Fibroblast of the aortic adventitia (primary cell): ENCODE measurements at regions not wholly inside any gene's neighbourhood (a gene's known extent, or its start where the extent isn't known, plus 50 kb on each side); places are given as distances from the start of the nearest gene placed in this dataset.

ENCODE experiments used
- DNase-seq: peaks from one replicate; pipeline ENCODE4 v3.0.0-alpha.2; 2010; ENCODE audit warnings: low read depth
- H3K4me3 ChIP-seq: 2 replicates; pipeline ENCODE4 v1.5.1; 2011; ENCODE audit warnings: low read depth, mild to moderate bottlenecking, control low read depth, low read length, moderate library complexity
- CTCF ChIP-seq: IDR thresholded peaks from 2 replicates; pipeline ENCODE4 v1.5.1; 2011; ENCODE audit warnings: mild to moderate bottlenecking, low read length, control low read depth, inconsistent platforms; ENCODE audit not compliant: insufficient read depth

DNA sequence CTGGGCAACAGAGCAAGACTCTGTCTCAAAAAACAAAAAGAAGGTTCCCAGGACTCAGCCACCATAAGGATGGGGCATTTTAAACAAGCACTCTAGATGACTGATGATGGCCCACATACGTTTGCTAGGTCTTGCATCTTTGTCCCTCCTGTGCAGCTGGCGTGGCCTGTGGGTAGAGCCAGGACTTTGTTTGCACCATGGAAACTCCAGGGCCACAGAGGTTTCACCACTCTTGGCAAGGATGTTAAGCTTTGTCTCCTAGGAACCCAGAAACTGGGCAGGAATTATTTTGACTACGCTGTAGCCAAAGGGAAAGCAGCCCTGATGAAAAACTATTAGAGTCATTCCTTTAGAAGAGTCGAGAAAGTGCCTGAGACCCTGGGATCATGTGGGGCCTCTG is 54.1 kb upstream of the CALM2 start:
- no peak for TF ChIP-seq CTCF
- DNase-seq = peak; percentile 89
- H3K4me3 ChIP-seq = no peak overlapping the region

DNA sequence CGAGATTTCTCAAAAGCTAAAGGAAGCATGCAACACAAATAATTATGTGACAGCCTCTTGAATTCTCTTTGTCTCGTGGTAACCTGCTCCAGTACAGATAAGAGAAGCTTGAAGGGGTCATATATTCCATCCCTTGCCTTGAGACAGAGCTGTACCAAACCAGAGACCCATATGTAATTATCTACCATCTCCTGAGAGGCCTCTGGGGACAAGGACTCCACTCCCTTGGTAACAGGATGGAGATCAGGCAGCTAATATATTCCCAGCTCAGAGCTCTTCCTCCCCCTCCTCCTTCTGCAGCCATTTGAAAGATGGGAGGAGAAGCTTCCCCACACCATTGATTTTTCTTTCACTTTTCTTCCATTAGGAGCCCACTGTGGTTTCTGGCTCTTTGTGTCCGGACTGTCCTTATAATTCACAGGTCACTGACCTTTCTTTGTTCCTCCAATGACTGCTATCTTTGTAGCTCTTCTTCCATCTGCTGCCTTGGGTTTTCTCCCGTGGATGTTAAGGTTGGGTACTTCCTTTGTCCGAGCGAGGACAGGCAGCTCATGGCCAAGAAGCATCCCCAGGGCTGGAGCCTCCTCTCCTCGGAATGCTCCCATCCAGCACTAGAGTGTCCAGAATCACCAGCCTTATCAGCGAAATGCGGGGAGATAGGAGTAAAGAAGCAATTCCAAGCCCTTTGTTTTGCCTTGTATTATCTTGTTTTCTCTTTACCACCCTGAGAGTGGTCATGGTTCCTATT is 51.4 kb upstream of the CALM2 start:
- no peak for TF ChIP-seq CTCF
- no peak for DNase-seq
- no peak overlapping the region for H3K4me3 ChIP-seq

- no peak overlapping the region for H3K4me3 ChIP-seq
- DNase-seq = no peak
- TF ChIP-seq CTCF = no peak
Observed at GRCh38 chr2:47226923-47227220, 50.6 kb upstream of the CALM2 start.

DNA sequence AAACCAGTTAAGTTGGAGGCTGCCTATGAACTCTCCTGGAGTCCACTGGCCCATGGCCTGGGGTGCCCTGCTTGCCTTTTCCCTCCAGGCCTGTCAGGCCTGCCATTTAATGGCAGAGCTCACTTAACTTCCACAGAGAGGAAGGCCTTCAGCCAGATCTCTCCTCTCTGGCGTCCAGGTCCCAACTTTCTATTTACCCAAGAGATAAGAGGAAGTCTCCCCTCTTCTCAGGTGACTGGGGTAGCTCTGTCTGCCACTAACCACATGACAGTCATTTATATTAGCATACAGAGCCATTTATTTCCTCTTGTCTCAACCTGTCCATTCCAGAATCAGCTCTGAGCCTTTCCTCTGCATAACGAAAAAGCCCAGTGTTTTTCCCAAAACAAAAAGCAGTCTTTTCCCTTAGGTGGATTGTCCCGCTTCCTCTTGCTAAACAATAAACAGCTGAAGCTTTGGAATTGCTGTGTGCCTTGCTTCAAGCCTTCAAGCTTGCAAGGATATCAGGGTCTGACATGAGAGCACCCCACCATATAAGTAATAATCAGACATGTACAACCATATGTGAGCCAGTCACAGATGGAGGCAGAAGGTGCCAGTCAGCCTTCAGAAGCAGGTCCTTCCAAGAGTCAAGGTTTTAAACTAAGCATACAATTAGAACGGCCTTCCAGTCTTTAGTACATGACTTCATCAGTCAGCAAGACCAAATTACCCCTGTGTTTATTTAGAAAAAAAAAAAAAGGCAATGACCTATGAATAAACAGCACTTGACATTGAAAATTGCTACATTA is 50.0 kb upstream of the CALM2 start:
- DNase-seq = no peak
- no peak overlapping the region for H3K4me3 ChIP-seq
- TF ChIP-seq CTCF = no peak
